ENCODE measurements at regions not wholly inside any gene's neighbourhood (a gene's known extent, or its start where the extent isn't known, plus 50 kb on each side); places are given as distances from the start of the nearest gene placed in this dataset.

DNA sequence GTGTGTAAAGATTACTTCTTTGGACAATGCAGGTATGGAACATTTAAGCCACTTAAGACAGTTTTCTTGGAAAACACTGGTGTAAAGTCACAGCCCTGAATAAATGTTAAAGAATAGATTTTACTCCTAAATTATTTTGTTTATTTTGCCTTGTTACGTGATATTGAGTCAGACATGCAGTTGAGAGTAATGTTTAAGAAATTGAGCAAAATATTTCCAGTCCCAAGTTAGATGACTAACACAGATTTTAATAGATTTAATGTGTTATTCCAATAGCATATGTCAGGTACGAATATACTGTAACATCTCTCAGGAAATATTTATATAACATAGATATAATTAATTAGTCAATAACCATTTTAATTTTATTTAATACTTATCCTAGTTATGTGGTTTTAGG lies 1361.7 kb downstream of the FSCB start:
- H3K4me3 ChIP-seq (ENCODE audit: low read depth, low read length) = no peak overlapping the region

DNA sequence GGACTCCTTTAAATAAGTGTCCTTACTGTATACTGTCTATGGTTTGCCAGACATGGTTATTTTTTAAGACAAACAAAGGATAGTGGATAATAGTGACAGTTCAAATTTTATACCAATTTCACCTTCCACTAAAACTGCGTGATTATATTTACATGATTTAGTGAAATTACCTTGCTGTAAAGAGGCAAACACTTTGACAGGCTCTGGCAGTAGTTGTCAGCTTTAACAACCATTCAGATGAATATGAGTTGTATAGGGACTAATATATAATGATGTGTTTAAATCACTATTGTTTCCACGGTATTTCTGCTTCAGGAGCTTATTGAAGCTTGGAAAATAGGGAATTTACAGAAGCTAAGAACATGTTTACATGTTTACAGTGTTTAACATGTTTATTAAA lies 1364.0 kb downstream of the FSCB start:
- POLR2A ChIA-PET = no interaction called here
- no peak for DNase-seq (ENCODE audit: low read depth, low spot score)

More for the DNA sequence above, 1361.7 kb downstream of the FSCB start:
- Histone ChIP-seq H3K9me3 (ENCODE audit: control insufficient read depth, insufficient read depth, low read length) (peaks cover 3% of the 10 kb centered on the region; the same call in 1 of the 2 replicates), H3K27ac (ENCODE audit: low read depth, low read length) (no peak overlapping the region), H3K27me3 (ENCODE audit: control insufficient read depth, insufficient read depth, low read length) (no peaks in the 10 kb centered on the region)
- ChIA-PET POLR2A (no interaction called here), CTCF (no interaction called here)
- TF ChIP-seq, protein P1, sequence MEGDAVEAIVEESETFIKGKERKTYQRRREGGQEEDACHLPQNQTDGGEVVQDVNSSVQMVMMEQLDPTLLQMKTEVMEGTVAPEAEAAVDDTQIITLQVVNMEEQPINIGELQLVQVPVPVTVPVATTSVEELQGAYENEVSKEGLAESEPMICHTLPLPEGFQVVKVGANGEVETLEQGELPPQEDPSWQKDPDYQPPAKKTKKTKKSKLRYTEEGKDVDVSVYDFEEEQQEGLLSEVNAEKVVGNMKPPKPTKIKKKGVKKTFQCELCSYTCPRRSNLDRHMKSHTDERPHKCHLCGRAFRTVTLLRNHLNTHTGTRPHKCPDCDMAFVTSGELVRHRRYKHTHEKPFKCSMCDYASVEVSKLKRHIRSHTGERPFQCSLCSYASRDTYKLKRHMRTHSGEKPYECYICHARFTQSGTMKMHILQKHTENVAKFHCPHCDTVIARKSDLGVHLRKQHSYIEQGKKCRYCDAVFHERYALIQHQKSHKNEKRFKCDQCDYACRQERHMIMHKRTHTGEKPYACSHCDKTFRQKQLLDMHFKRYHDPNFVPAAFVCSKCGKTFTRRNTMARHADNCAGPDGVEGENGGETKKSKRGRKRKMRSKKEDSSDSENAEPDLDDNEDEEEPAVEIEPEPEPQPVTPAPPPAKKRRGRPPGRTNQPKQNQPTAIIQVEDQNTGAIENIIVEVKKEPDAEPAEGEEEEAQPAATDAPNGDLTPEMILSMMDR (IDR thresholded peaks at IDR 0.05; ENCODE audit: low read depth, low read length) = no peak
- DNase-seq (ENCODE audit: low read depth, low spot score) = peak; percentile 7

DNA sequence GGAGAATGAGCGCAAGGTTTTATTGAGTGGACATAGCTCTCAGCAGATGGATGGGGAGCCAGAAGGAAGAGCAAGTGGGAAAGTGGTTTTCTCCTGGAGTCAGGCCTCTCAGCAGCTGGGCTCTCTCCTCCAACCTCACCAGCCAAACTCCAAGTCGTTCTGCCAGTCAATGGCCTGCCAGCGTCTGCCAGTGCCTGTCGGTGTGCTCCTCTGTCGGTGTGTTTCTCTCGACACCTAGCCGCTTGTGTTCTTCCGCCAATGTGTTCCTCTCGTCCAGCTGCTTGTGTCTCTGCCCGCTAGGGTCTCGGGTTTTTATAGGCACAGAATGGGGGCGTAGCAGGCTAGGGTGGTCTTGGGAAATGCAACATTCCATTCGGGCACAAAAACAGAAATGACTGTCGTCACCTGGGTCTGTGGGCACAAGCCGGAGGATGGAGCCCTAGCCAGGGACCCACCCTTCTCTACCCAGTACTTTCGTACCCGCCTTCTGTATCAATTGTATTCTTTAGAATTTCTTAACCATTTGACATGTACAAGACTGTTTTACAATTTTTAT lies 1365.4 kb downstream of the FSCB start:
- H3K27me3 ChIP-seq (ENCODE audit: control insufficient read depth, insufficient read depth, low read length) = no peaks in the 10 kb centered on the region
- no peak for DNase-seq (ENCODE audit: low read depth, low spot score)
- ChIA-PET CTCF (no interaction called here), POLR2A (no interaction called here)
- H3K9me3 ChIP-seq (ENCODE audit: control insufficient read depth, insufficient read depth, low read length) = peaks cover 3% of the 10 kb centered on the region; the same call in 1 of the 2 replicates
- TF ChIP-seq, protein P1 (IDR thresholded peaks at IDR 0.05; ENCODE audit: low read depth, low read length) = no peak
- no peak overlapping the region for H3K4me3 ChIP-seq (ENCODE audit: low read depth, low read length)
- no peak overlapping the region for H3K27ac ChIP-seq (ENCODE audit: low read depth, low read length)

More for the DNA sequence above, 1364.0 kb downstream of the FSCB start:
- H3K27me3 ChIP-seq (ENCODE audit: control insufficient read depth, insufficient read depth, low read length) = no peaks in the 10 kb centered on the region
- no peak overlapping the region for H3K4me3 ChIP-seq (ENCODE audit: low read depth, low read length)
- TF ChIP-seq, protein P1 (IDR thresholded peaks at IDR 0.05; ENCODE audit: low read depth, low read length) = no peak
- H3K27ac ChIP-seq (ENCODE audit: low read depth, low read length) = no peak overlapping the region
- CTCF ChIA-PET = no interaction called here
- H3K9me3 ChIP-seq (ENCODE audit: control insufficient read depth, insufficient read depth, low read length) = peaks cover 3% of the 10 kb centered on the region; the same call in 1 of the 2 replicates

DNA sequence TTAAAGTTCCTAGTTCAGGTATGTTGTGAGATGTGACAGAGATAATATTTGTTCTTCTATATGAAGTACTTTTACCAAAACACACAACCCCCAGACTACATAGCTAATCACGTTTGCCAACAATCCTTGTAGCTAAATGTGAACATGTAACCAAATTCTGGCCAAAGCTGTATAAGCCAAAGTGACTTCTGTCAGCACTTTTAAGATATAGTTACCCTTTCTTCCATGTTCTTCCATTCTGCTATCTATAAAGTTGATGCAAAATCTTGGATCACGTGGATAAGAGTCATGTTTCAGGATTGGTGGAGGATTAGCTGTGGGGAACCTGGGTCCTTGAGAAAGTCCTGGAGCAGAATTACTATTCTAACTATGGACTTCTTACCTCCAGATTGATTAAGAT lies 1366.6 kb downstream of the FSCB start:
- CTCF ChIA-PET = no interaction called here
- DNase-seq (ENCODE audit: low read depth, low spot score) = no peak
- TF ChIP-seq, protein P1 (IDR thresholded peaks at IDR 0.05; ENCODE audit: low read depth, low read length) = no peak

DNA sequence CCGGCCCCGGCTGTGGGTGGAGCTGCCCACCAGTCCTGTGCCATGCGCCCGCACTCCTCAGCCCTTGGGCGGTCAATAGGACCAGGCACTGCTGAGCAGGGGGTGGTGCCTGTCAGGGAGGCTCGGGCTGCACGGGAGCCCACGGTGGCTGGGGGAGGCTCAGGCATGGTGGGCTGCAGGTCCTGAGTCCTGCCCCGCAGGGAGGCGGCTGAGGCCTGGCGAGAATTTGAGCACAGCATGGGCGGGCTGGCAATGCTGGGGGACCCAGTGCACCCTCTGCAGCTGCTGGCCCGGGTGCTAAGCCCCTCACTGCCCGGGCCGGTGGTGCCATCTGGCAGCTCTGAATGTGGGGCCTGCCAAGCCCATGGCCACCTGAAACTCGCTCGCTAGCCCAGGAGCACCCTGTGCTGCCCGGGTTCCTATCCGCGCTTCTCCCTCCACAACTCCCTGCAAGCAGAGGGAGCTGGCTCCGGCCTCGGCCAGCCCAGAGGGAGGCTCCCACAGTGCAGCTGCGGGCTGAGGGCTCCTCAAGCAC lies 1371.1 kb downstream of the FSCB start:
- Histone ChIP-seq H3K4me3 (ENCODE audit: low read depth, low read length) (no peak overlapping the region), H3K27me3 (ENCODE audit: control insufficient read depth, insufficient read depth, low read length) (no peaks in the 10 kb centered on the region), H3K9me3 (ENCODE audit: control insufficient read depth, insufficient read depth, low read length) (peaks cover 8% of the 10 kb centered on the region), H3K27ac (ENCODE audit: low read depth, low read length) (no peak overlapping the region)
- POLR2A ChIA-PET = no interaction called here
- no peak for DNase-seq (ENCODE audit: low read depth, low spot score)
- TF ChIP-seq, protein P1 (IDR thresholded peaks at IDR 0.05; ENCODE audit: low read depth, low read length) = no peak
- CTCF ChIA-PET = no interaction called here

More for the DNA sequence above, 1366.6 kb downstream of the FSCB start:
- Histone ChIP-seq H3K4me3 (ENCODE audit: low read depth, low read length) (no peak overlapping the region), H3K9me3 (ENCODE audit: control insufficient read depth, insufficient read depth, low read length) (peaks cover 11% of the 10 kb centered on the region), H3K27ac (ENCODE audit: low read depth, low read length) (no peak overlapping the region), H3K27me3 (ENCODE audit: control insufficient read depth, insufficient read depth, low read length) (no peaks in the 10 kb centered on the region)
- POLR2A ChIA-PET = no interaction called here

Measured in AG04450 (cell line).